ENCODE measurements at regions not wholly inside any gene's neighbourhood (a gene's known extent, or its start where the extent isn't known, plus 50 kb on each side); places are given as distances from the start of the nearest gene placed in this dataset.

DNA sequence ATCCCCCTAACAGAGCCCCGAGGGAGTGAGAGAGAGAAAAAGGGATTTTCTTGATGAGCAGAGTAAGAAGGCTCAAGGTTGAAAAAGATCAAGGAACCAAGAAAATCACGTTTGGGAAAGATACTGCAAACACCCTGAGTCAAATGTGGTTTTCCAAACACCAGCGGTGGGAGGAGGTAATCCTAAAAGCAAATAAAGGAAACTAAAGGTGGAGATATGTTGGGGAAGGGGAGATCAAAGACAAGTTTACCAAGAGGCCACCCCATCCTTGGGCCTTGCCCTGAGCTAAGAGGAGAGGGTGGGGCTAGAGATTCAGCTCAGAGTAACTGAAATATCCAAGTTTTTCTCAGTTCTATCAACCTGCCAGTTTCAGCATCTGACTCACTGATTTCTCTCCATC is 332.3 kb downstream of the ETAA1 start:
- H3K27me3 ChIP-seq (ENCODE audit: control insufficient read depth in 3 of 3, insufficient read depth in 3 of 3, low read length in 2 of 3) = no peaks in the 10 kb centered on the region
- no peaks in the 10 kb centered on the region for H3K36me3 ChIP-seq (ENCODE audit: control insufficient read depth in 4 of 4, insufficient read depth in 4 of 4, low read length in 4 of 4)
- H3K9ac ChIP-seq (ENCODE audit: insufficient read depth in 1 of 2, low read length in 2 of 2) = no peak overlapping the region
- H3K27ac ChIP-seq (ENCODE audit: low read depth in 1 of 2, low read length in 1 of 2) = no peak overlapping the region
- no peak for DNase-seq
- H3K4me3 ChIP-seq = no peak overlapping the region
- TF ChIP-seq CTCF (IDR thresholded peaks at IDR 0.05; ENCODE audit: control extremely low read depth, extremely low read depth) = no peak
- no peaks in the 10 kb centered on the region for H3K4me1 ChIP-seq (ENCODE audit: control insufficient read depth in 5 of 5, insufficient read depth in 5 of 5, low read length in 5 of 5)
- 68 to 92% methylated on average over 3 of the region's 3 CpGs for WGBS, 2 donors
- no peaks in the 10 kb centered on the region for H3K9me3 ChIP-seq (ENCODE audit: control insufficient read depth in 4 of 4, insufficient read depth in 3 of 4, low read length in 3 of 4)
- no peak for ATAC-seq (ENCODE audit: insufficient read depth, low FRiP score)

GRCh38 chr2:67733517-67733916 is 329.3 kb downstream of the C1D start:
- Histone ChIP-seq H3K27ac (ENCODE audit: low read depth in 1 of 2, low read length in 1 of 2) (no peak overlapping the region), H3K9ac (ENCODE audit: insufficient read depth in 1 of 2, low read length in 2 of 2) (no peak overlapping the region), H3K4me3 (no peak overlapping the region), H3K36me3 (ENCODE audit: control insufficient read depth in 4 of 4, insufficient read depth in 4 of 4, low read length in 4 of 4) (no peaks in the 10 kb centered on the region), H3K27me3 (ENCODE audit: control insufficient read depth in 3 of 3, insufficient read depth in 3 of 3, low read length in 2 of 3) (no peaks in the 10 kb centered on the region), H3K9me3 (ENCODE audit: control insufficient read depth in 4 of 4, insufficient read depth in 3 of 4, low read length in 3 of 4) (peaks cover 0 to under 1% (median 0%) of the 10 kb centered on the region in 4 donors), H3K4me1 (ENCODE audit: control insufficient read depth in 5 of 5, insufficient read depth in 5 of 5, low read length in 5 of 5) (no peaks in the 10 kb centered on the region)
- 61 to 65% methylated on average over 3 of the region's 3 CpGs for WGBS, 2 donors
- ATAC-seq (ENCODE audit: insufficient read depth, low FRiP score) (no peak), DNase-seq (no peak)
- TF ChIP-seq CTCF (IDR thresholded peaks at IDR 0.05; ENCODE audit: control extremely low read depth, extremely low read depth) = no peak

DNA sequence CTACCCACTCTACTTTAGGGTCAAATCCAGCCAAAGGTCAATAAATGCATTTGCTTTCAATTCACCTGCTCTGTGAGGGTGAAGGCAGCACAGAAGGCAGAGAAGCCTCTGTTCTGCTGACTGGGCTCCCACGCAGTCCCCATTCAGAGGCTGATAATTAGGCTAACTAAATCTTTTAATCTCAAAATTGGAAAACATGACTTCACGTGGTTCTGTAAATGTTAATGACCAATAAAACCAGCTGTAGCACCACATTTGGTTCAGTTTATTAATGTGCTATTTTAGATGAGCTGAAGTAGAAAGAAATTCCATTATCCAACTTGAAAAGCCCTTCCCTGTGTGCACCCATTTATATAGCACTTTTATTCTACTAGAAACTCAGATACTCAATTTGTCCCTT is 310.6 kb downstream of the C1D start:
- Histone ChIP-seq H3K4me1 (ENCODE audit: control insufficient read depth in 5 of 5, insufficient read depth in 5 of 5, low read length in 5 of 5) (no peaks in the 10 kb centered on the region), H3K9me3 (ENCODE audit: control insufficient read depth in 4 of 4, insufficient read depth in 3 of 4, low read length in 3 of 4) (no peaks in the 10 kb centered on the region), H3K36me3 (ENCODE audit: control insufficient read depth in 4 of 4, insufficient read depth in 4 of 4, low read length in 4 of 4) (no peaks in the 10 kb centered on the region), H3K27ac (ENCODE audit: low read depth in 1 of 2, low read length in 1 of 2) (no peak overlapping the region), H3K9ac (ENCODE audit: insufficient read depth in 1 of 2, low read length in 2 of 2) (no peak overlapping the region), H3K4me3 (no peak overlapping the region), H3K27me3 (ENCODE audit: control insufficient read depth in 3 of 3, insufficient read depth in 3 of 3, low read length in 2 of 3) (no peaks in the 10 kb centered on the region)
- ATAC-seq (ENCODE audit: insufficient read depth, low FRiP score) (no peak), DNase-seq (no peak)
- TF ChIP-seq CTCF (IDR thresholded peaks at IDR 0.05; ENCODE audit: control extremely low read depth, extremely low read depth) = no peak
- WGBS, 2 donors = 90 to 96% methylated on average over 2 of the region's 2 CpGs

- H3K9me3 ChIP-seq (ENCODE audit: control insufficient read depth in 4 of 4, insufficient read depth in 3 of 4, low read length in 3 of 4) = no peaks in the 10 kb centered on the region
- no peaks in the 10 kb centered on the region for H3K4me1 ChIP-seq (ENCODE audit: control insufficient read depth in 5 of 5, insufficient read depth in 5 of 5, low read length in 5 of 5)
- H3K27ac ChIP-seq (ENCODE audit: low read depth in 1 of 2, low read length in 1 of 2) = no peak overlapping the region
- no peaks in the 10 kb centered on the region for H3K27me3 ChIP-seq (ENCODE audit: control insufficient read depth in 3 of 3, insufficient read depth in 3 of 3, low read length in 2 of 3)
- DNase-seq = peak in 1 of 3 donors; percentile 6
- no peak overlapping the region for H3K9ac ChIP-seq (ENCODE audit: insufficient read depth in 1 of 2, low read length in 2 of 2)
- no peak for TF ChIP-seq CTCF (IDR thresholded peaks at IDR 0.05; ENCODE audit: control extremely low read depth, extremely low read depth)
- no peak for ATAC-seq (ENCODE audit: insufficient read depth, low FRiP score)
- no peak overlapping the region for H3K4me3 ChIP-seq
- no peaks in the 10 kb centered on the region for H3K36me3 ChIP-seq (ENCODE audit: control insufficient read depth in 4 of 4, insufficient read depth in 4 of 4, low read length in 4 of 4)
Measured at GRCh38 chr2:67752969-67753368, 309.8 kb downstream of the C1D start.
